Activated CD8-positive, alpha-beta memory T cell treated with anti-CD3 and anti-CD28 coated beads for 48 hours (primary cell): ENCODE measurements at regions not wholly inside any gene's neighbourhood (a gene's known extent, or its start where the extent isn't known, plus 50 kb on each side); places are given as distances from the start of the nearest gene placed in this dataset.

Experiments
- DNase-seq, 3 experiments: peaks; one replicate each; pipeline ENCODE4 v3.0.0-alpha.2; 2020; ENCODE audit warnings: low read depth in 2 of 3, low spot score in 2 of 3

DNA sequence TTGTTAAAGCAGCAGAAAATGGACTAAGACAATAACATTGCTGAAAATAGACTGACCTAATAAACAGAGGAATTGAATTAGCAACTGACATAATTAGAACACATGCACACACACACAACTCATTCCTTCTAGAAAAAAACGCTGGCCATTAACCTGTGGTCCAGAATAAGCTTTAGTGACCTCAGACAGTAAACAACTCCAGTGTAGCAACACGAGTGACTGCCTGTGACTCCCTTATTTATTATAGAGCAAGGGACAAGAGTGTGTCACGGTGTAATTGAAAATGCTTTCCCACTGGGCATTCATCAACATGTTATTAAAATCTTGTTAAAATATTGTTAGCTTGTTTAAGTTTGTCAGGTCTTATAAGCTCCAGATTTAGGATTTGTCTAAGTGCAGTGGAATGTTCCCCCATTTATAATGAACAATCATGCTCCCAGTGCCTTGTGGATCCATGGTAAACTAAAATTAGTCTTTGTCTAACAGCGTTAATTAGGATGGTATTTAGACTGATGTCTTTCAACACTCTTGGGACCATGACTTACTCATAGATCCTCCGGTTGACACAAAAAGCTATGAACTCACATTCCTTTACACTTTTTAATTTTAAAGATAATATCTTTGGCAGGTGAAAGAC, 111.7 kb upstream of the IRS2 start:
- DNase-seq = no peak

- DNase-seq = no peak
Measured at GRCh38 chr13:109892101-109892500, 105.7 kb upstream of the IRS2 start.

DNA sequence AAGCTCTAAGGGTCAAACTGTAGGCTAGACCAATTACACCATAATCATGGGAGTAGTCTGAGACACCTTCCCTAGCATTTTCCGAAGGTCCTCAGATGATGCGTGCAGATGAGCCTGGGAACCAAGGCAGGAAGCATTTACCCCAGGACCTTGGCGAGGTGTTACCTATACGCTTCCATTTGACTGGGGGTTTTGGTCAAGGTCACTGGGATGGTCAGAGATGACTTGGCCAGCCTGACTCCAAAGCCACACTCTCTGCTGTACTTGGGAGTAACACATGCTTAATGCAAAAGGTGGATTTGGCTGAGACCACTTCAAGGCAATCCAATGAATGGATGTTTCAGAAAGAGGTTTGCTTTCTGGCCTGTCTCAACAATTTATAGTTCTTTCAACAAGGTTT, 98.9 kb upstream of the IRS2 start:
- DNase-seq = no peak

GRCh38 chr13:109884462-109884861, 98.1 kb upstream of the IRS2 start:
- DNase-seq = no peak

DNA sequence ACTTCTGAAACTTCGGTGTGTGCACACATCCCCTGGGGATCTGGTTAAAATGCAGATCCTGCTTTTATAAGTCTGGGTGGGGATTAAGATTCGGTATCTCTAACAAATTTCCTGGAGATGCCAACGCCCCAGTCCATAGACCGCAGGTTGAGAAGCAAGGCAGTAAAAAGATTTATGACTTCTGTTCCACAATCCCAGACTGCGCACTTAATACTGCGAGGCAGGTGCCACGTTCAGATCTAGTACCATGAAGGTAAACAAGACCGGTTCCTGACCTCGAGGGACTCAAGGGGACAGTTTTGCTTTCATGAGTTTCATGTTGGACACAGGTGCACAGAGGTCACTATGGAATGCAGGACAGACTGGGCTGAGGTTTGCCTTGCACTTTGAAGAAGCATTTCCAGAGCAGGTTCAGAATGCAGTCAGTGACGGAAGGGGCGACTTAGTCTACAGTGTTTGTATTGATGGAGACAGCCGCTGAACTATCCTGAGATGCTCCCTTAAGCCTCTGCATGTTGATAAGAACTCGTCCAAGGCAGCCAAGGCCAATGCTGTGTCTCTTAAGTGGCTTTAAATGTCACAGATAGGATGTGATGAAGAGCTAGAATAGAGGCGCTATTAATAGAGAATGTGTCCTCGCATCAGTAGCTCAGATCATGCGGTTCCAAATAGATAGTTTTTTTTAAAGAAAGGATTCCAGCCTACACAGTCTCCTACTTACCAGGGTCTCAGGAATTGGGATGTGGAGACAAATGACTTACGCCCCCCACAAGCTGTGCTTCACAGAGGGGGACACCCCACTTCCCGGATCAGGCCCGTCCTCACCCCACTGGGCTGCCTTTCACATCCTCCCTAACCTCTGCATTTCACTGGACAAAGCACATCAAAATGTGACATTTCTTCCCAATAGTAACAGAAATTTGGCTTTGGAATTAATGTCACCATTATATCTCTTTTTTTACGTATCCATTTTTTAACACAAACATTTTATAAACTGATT, 97.1 kb upstream of the IRS2 start:
- DNase-seq = no peak

- DNase-seq = no peak
Measured at GRCh38 chr13:109881961-109882558, 95.7 kb upstream of the IRS2 start.

DNA sequence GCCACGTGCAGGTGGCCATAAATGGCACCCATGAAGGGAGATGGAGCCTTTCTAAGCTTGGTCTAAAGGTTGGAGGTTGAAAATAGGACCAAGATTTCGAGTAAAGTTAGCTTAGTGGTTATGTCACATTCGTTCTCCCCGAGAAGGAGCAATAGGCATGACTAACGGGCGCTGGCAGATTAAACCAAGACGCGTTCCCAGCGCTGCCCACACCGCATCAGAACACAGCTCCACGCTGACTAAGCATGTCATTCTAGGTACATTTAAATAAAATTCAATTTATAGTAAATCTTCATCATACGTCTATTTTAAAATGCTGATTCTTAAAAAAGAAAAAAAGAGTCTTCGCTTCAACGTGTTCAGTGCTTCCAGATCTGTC, 95.0 kb upstream of the IRS2 start:
- DNase-seq = no peak

DNA sequence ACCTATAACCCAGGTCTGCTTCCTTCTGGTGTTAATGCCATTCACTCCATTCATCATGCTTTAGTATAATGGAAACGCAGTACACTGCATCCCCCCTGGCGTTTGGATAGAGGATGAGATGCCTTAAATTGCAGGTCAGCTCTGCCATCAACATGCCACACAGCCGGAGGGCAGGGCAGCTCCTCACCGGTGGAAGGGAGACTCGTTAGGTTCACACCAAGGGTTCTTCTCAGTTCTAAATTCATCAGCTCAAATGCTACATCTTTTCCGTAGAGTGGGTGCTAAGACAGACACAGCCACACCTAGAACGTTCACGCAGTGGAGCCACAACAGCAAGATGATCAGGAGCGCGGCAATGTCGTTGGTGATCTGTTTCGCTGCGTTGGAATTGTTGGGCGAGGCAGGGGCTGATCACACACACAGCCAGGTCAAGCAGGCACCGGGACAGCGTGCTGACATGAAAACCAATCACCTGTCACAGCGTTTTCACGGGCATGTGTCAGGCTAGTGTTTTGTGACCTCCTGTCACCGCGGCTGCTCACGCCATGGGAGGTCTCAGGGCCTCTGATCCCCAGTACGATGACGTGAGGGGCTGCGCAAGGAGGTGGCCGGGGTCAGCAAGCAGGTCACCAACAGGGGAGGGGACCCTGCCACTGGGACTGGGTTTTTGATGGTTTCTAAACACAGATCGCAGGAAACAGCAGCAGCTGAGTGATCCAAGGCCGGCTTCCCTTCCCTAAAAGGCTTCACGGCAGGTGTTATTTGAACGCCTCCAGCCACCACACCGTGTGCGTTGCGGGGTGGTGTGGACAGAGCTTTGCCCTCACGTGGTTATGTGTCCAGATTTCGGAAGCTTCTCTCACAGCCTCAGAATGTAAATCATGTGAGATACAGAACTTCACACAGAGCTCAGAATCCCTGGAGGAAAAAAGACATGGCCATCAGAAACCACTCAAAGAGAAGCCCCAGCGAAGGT, 94.3 kb upstream of the IRS2 start:
- DNase-seq = no peak

DNA sequence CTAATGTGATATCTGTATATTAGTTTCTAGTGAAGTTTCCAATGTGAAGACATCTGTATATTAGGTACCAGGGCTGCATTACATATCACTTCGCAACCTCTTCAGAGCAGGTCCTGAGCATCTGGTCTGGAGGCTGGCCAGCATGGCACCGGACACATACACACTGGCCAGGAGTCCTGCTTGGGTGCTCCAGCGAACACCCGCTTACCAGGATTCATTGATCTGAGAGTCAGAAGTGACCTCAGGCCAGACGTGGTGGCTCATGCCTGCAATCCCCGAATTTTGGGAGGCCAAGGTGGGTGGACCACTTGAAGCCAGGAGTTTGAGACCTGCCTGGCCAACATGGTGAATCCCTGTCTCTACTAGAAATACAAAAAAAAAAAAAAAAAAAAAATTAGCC, 93.0 kb upstream of the IRS2 start:
- DNase-seq = no peak

- DNase-seq = no peak
Measured at GRCh38 chr13:109877809-109878208, 91.4 kb upstream of the IRS2 start.

GRCh38 chr13:109875746-109876145, 89.4 kb upstream of the IRS2 start:
- DNase-seq = no peak

GRCh38 chr13:109874484-109875454, 88.4 kb upstream of the IRS2 start:
- DNase-seq = no peak

- DNase-seq = no peak
Measured at GRCh38 chr13:109873351-109874123, 87.2 kb upstream of the IRS2 start.

DNA sequence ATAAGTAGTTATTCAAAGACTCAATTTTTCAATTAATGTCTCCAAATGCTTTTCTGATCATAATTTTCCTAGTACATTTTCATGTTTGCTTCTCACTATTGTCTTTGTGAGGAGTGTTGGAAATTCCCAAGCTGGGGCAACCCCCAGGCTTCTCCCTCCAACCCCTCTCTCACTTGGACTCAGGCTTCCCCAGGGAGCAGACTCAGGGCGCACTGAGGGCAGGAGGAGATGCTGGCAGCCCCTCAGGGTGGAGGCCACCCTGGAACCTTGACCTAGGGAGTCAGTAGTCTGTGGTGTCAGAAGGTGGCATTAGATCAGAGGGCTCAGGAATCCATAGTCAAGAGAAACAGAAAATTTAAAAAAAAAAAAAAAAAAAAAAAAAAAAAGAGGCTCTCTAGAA, 86.5 kb upstream of the IRS2 start:
- no peak for DNase-seq

- no peak for DNase-seq
Measured at GRCh38 chr13:109870696-109871370, 84.5 kb upstream of the IRS2 start.

DNA sequence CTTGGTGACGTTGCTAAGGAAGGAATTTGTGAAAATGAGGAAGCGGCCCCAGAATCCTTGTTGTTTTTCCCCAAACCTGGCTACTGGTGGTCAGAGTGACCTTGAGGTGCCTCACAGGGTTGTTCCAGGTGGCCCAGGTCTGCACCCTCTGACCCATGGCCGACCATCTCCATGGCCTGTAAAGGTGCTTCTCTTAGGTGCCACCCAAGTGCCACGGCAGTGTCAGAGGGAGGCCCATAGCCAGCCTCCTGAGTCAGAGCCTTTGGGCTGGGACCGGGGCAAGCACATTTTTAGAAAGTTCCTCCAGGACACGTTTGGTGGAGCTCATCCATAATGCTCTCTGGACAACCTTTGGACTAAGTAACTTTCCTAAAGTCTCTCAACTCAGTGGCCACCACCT, 83.9 kb upstream of the IRS2 start:
- no peak for DNase-seq

DNA sequence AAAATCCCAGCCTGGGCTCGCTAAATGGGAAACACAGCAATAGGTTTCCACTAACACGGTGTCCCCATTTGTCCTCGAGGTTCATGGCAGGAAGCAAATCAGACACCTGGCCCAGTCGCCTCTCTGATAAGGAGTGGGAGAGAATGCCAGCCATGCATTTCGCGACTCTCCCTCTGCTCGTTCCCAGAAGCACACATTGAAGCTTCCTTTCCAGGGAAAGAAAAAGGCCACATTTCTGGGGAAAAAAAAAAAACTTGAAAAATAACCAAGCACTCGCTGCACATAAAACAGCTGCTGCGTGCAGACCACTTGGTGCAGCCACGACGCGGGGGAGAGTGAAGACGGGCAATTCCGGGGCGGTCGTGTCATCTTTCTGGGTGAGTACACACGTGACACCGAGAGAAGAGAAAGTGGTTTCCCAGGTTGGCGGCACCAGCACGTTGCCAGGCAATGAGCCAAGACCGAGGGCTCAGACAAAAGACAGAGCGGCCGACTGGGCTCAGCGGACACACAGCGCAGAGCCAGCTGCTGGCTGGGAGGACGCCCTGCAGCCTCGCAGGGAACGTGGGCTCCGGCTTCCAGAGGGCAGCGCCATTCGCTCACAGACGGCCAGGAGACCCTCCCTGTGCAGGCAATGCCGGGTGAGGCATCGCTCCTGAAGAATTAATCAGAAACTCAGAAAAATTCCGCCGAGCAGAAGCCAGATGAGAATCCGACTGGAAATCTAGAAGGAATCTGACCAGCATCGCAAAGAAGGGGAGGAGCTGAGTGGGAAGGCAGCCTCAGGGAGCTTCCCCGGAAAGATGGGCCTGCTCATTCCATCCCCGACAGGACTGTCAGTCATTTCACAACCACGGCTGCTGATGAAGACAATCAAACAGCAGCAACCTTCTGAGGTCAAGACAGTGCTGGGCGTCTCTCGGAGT, 83.2 kb upstream of the IRS2 start:
- DNase-seq = peak in 1 of 3 experiments; percentile 0
